HG03039 (cell line): ENCODE measurements at regions not wholly inside any gene's neighbourhood (a gene's known extent, or its start where the extent isn't known, plus 50 kb on each side); places are given as distances from the start of the nearest gene placed in this dataset.
"Not testable (repeated sequence)": the region's sequence is repeated elsewhere in the genome, so short reads cannot be mapped to it uniquely, and the experiment has no call there.

Experiments used
- ATAC-seq: cut with Tn5 transposase; IDR thresholded peaks from one replicate; pipeline ENCODE4 v1.9.1; 2021; ENCODE audit warnings: mild to moderate bottlenecking, moderate library complexity; ENCODE audit not compliant: unreplicated experiment

- no peak for ATAC-seq
Measured at GRCh38 chr1:234961456-234962339, 166.9 kb downstream of the TOMM20 start.

- no peak for ATAC-seq
Measured at GRCh38 chr1:234960722-234961455, 167.7 kb downstream of the TOMM20 start.

GRCh38 chr1:234958706-234959657 is 169.7 kb downstream of the TOMM20 start:
- no peak for ATAC-seq

- no peak for ATAC-seq
Measured at GRCh38 chr1:234958066-234958705, 170.5 kb downstream of the TOMM20 start.

- no peak for ATAC-seq
Measured at GRCh38 chr1:234957330-234958065, 171.1 kb downstream of the TOMM20 start.

GRCh38 chr1:234956821-234957329 is 171.8 kb downstream of the TOMM20 start:
- no peak for ATAC-seq

GRCh38 chr1:234955107-234955731 is 173.4 kb downstream of the TOMM20 start:
- ATAC-seq = no peak

GRCh38 chr1:234954613-234955012 is 174.0 kb downstream of the TOMM20 start:
- no peak for ATAC-seq

GRCh38 chr1:234953655-234954405 is 174.8 kb downstream of the TOMM20 start:
- no peak for ATAC-seq

- no peak for ATAC-seq
Measured at GRCh38 chr1:234950598-234950997, 178.0 kb downstream of the TOMM20 start.

GRCh38 chr1:234949528-234949927 is 179.1 kb downstream of the TOMM20 start:
- not testable (repeated sequence) for ATAC-seq

- ATAC-seq = no peak
Measured at GRCh38 chr1:234944439-234945344, 183.9 kb downstream of the TOMM20 start.

GRCh38 chr1:234943836-234944402 is 184.7 kb downstream of the TOMM20 start:
- ATAC-seq = no peak

GRCh38 chr1:234942879-234943506 is 185.6 kb downstream of the TOMM20 start:
- ATAC-seq = no peak

- ATAC-seq = no peak
Measured at GRCh38 chr1:234942012-234942332, 186.7 kb downstream of the TOMM20 start.

GRCh38 chr1:234941321-234942011 is 187.2 kb downstream of the TOMM20 start:
- no peak for ATAC-seq
